Liver (tissue), 3 donors: ENCODE measurements at regions not wholly inside any gene's neighbourhood (a gene's known extent, or its start where the extent isn't known, plus 50 kb on each side); places are given as distances from the start of the nearest gene placed in this dataset.
"Not testable (repeated sequence)": the region's sequence is repeated elsewhere in the genome, so short reads cannot be mapped to it uniquely, and the experiment has no call there.

Experiments used
- ATF3 ChIP-seq: IDR thresholded peaks from 2 replicates; pipeline ENCODE4 v1.6.1; 2016; ENCODE audit warnings: antibody characterized with exemption
- CTCF ChIP-seq: fragments of 150-350 bp; IDR thresholded peaks from 2 replicates; pipeline ENCODE4 v1.5.1; 2017; ENCODE audit warnings: improper control_type of control experiment, low read depth, low read length; ENCODE audit not compliant: missing input control
- EGR1 ChIP-seq, 2 donors: IDR thresholded peaks; 2 replicates each; pipeline ENCODE4 v1.6.1; 2016 to 2018; ENCODE audit warnings: antibody characterized with exemption in 2 of 2, low read depth in 2 of 2
- GABPA ChIP-seq, 2 donors: IDR thresholded peaks in 1 of 2; conservative IDR thresholded peaks in 1 of 2; 2 replicates each; pipeline ENCODE4 v1.6.1; 2016; ENCODE audit warnings: antibody characterized with exemption in 2 of 2, mild to moderate bottlenecking in 1 of 2, moderate library complexity in 1 of 2
- MAX ChIP-seq: IDR thresholded peaks from 2 replicates; pipeline ENCODE4 v1.6.1; 2016; ENCODE audit warnings: antibody characterized with exemption
- NR2F2 ChIP-seq: IDR thresholded peaks from 2 replicates; pipeline ENCODE4 v1.6.1; 2016; ENCODE audit warnings: antibody characterized with exemption
- RAD21 ChIP-seq, 2 donors: IDR thresholded peaks; 2 replicates each; pipeline ENCODE4 v1.6.1; 2016; ENCODE audit warnings: antibody characterized with exemption in 2 of 2, mild to moderate bottlenecking in 2 of 2
- SP1 ChIP-seq: IDR thresholded peaks from 2 replicates; pipeline ENCODE4 v1.6.1; 2018; ENCODE audit warnings: antibody characterized with exemption, mild to moderate bottlenecking
- donor health status: healthy.
- donor health status: healthy.

GRCh38 chr6:14891820-14892375 is 354.0 kb upstream of the JARID2 start:
- not testable (repeated sequence) for TF ChIP-seq CTCF; MAX; GABPA (IDR thresholded peaks at IDR 0.05 in 1 of 2, conservative IDR thresholded peaks at IDR 0.05 in 1 of 2); ATF3; RAD21 (IDR thresholded peaks at IDR 0.05); NR2F2; SP1; EGR1 (IDR thresholded peaks at IDR 0.05; ENCODE audit: low read depth in 2 of 2)
